Forelimb muscle (tissue), 1 donor: ENCODE measurements at regions not wholly inside any gene's neighbourhood (a gene's known extent, or its start where the extent isn't known, plus 50 kb on each side); places are given as distances from the start of the nearest gene placed in this dataset.
"Not testable (repeated sequence)": the region's sequence is repeated elsewhere in the genome, so short reads cannot be mapped to it uniquely, and the experiment has no call there.

Experiments
- DNase-seq: peaks from one replicate; pipeline ENCODE4 v3.0.0-alpha.2; 2013; ENCODE audit warnings: low read depth

DNA sequence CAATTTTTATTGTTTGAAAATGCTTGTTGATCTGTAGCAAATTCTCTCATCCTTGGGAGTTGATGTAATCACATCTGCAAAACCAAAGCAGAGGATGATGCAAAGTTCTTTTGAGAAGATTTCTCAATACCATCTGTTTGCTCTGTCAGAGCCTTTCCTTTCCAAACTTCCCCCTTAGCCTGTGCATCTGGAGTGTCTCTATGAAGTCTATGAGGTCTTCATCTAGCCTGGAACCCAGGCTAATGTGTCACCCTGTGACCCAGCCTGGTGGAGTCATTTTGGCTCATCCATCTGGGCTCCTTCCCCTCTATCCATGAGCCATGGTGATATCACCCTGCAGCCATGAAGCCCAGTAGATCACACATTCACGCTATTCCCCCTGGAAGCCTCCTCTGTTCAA is 123.2 kb upstream of the SLC7A14 start:
- no peak for DNase-seq

DNA sequence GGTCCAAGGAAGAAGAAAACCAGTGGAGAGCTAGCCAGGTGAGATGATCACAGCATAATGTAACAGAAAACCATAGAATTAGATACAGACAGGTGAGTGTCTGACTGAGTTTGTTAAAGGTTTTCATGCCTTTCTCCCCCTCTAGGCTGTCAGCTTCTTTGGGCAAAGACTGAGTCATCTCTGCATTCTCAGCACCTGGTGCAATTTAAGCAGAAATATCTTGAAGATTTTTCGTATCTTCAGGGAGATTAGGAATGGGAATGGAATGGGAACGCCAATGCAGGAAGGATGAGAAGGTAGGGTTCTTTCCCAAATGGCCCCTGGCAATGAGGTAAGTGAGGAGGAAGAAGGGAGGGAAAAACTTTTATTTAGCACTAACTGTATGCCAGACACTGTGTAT is 122.0 kb upstream of the SLC7A14 start:
- no peak for DNase-seq

DNA sequence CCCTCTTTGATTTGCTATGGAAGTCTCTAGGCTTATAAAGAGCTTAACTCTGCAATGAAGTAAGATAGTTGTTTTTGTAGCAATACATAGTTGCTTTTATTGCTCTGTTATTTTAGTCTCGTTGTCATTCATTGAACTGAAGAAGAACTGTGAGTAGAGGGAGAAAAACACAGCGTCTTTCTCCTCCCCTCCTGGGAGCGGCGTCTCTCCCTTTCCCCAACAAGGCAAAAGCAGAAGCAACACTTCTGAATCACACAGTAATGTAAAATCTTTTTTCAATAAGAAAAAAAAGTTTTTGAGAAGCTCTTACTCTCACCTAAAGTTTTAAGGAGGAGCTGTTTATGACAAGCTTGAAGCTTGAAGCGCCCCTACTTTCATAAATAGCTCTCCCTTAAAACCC is 119.3 kb upstream of the SLC7A14 start:
- no peak for DNase-seq

DNA sequence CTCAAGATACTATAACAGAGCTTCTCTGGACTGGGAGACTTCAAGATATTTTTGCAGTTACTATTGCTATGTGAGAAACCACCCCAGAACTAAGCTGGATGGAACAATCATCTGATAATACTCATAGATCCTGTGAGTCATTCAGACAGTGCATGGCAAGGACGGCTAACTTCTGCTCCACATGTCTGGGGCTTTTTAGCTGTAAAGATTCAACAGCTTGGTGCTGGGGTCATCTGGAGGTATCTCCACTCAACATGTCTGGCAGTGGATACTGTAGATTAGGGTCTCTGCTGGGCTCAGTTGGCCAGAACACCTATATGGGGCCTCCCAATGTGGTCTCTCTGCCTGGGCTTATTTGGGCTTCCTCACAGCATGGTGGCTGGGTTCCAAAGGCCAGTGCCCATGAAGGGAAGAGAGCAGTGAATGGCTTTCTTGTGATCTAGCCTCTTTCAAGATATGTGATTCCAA is 117.3 kb upstream of the SLC7A14 start:
- DNase-seq = no peak

DNA sequence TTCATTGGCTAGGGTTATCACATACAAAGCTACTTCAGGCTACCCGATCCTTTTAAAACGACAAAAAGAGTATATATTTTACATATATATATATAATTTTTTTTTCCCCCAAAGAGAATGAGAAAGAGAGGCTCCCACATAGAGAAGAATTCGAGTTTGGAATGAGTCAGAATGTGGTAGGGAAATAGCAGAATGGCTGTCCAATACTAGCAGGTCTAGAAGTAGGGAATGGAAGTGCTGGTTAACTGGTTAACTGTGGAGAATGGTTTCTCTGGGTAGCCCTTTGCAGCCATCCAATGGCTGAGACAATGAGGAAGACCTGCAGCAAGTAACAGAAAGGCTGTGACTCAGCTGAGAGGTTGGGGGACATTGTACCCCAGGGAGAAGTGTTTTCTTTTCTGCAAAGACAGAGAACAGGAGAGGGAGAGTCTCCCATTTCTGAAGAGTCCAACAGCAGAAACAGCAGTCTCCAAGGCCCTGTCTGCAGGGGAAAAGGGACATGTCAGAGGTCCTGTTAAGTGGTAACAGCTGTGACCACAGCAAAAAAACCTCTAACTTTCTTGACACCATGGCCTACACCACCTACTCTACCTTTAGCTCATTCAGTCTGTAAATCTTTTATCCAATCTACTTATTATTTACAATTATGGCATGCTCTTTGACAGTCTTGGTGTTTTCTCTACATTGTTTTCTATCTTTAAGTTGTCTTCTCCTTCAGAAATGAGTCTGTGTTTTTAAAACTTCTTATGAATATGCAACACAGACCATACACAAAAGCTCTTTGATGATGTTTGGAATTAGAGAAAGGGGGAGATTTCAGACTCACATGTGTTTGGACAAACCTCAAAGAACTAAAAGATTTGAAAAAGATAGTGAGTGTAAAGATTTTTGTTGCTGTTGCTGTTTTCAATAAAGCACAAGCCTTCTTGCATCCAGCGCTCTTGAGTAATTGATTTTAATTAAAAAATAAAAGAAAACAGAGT is 116.1 kb upstream of the SLC7A14 start:
- DNase-seq = no peak

DNA sequence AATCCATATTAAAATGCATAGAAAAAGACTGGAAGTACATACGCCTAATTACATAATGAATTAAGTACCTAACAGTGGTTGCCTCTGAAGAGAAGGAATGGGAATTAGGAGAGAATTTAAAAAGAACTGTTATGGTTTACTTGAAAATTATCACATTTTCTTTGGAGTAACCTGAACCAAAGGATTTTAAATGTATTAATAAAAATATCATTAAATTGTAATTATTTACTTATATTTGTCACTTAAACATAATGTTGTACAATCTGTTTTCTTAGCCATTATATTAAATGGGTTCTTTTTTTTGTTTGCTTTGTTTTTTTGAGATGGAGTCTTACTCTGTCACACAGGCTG is 114.2 kb upstream of the SLC7A14 start:
- no peak for DNase-seq

DNA sequence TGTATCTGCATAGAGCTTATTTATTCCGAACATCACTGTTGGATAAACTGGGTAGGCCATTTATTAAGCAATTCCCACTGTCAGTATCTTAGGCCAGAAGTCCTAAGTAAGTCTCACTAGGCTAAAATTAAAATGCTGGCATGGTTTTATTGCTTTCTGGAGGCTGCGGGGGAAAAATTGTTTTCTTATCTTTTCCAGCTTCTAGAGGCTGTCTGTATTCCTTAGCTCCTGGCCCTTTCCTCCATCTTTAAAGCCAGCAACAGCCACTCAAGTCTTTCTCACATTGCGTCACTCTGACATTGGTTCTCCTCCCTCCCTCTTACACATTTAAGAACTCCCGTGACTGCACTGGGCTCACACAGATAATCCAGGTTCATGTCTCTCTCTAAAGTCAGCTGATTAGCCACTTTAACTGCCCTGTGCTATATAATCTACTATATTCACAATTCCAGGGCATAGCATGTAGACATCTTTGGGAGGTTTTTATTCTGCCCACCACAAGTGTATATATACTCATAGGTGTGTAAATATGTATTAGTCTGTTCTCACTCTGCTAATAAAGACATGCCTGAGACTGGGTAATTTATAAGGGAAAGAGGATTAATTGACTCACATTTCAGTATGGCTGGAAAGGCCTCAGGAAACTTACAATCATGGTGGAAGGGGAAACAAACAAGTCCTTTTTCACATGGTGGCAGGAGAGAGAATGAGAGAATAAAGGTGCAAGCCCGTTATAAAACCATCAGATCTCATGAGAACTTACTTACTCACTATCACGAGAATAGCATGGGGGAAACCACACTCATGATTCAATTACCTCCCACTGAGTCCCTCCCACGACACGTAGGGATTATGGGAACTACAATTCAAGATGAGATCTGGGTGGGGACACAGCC is 113.5 kb upstream of the SLC7A14 start:
- DNase-seq = no peak

DNA sequence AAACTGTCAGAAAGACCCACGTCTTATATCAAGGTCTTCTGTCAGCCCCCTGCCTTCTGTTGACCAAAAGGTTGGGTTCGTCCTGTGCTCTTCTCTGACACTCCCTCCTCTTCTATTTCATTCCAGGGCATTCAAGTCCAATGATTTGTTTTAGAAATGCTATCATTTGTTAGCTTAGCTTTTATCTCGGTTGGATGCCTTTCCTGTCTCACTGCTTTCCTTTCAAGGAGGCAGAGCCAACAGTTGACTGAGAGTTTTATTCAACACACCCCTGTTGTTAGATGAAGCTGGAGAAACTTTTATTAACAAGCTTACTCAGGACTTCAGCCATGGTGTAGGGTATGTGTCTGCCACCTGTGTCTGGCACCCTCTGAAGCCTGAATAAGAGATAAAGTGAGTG is 112.0 kb upstream of the SLC7A14 start:
- DNase-seq = no peak

DNA sequence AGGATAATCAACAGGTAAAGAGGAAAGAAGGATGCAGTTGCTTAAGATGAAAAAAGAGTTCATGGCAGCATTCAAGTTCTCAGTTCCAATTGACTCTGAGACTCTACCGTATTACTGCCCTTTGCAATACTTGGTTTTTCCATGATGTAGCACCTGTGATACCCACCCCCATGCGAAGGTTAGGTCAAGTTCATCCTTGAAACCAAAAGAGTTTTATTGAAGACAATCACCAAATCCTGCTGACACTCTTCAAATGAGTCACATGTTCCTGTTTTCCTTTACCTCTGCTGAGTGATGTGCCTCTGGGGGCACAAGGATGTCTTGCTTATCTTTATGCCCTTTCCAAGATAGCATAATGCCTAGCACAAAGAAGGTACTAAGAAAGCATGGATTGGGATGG is 111.3 kb upstream of the SLC7A14 start:
- DNase-seq = no peak

DNA sequence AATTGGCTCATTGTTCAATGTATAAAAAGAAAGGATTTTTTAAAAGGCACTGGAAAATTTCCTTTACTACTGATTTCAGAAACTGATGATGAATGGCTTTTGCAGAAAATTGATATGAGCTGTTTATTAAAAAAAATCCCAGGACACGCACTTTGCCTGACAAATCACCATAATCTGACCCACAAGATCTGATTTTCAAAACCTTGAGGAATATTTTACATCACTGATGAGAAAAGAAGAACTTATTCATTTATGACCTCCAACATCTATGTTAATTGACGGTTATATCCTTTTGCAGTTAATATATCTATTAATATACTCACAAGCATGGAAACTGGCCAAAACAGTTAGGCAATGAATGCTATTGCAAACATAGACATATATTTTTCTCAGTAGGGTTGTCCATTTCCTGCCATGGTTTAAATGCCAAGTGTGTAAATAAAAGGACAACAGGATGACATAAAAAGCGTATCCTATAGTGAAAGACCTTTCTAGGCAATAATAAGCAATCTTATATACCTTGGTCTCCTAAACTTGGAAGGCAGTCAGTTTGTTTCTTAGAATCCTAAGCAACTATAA is 109.7 kb upstream of the SLC7A14 start:
- DNase-seq = no peak

DNA sequence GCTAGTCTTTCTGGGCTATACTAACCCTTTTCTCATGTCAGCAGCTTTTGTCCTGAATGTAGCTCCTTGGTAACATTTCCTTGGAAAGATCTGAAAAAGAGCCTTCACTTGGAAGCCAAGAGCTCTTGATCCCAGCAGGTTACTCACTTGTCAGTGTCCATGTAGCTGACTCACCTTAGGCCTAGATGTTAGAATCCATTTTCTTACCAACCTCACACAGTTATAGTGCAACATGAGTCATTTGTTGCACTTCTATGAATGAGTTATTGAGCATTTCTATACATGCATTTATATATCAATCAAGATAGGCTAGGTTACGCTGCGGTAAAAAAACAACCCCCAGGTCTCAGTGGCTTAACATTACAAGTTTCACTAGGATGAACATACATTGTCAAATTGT is 106.8 kb upstream of the SLC7A14 start:
- DNase-seq = no peak

DNA sequence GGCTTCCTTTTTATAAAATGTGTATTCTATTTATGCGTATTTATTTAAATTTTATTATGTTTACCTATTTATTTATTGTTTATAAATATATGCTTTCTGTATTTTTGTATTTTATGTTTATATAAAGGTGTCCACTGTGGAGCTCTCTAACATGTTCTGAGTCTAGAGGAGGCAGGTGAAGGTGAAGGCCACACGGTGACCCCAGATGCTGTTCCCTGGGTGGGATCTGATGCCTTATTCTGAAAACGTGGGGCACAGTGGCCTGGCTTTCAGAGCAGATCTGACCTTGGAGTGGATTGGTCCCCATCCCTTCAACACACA is 104.7 kb upstream of the SLC7A14 start:
- no peak for DNase-seq

DNA sequence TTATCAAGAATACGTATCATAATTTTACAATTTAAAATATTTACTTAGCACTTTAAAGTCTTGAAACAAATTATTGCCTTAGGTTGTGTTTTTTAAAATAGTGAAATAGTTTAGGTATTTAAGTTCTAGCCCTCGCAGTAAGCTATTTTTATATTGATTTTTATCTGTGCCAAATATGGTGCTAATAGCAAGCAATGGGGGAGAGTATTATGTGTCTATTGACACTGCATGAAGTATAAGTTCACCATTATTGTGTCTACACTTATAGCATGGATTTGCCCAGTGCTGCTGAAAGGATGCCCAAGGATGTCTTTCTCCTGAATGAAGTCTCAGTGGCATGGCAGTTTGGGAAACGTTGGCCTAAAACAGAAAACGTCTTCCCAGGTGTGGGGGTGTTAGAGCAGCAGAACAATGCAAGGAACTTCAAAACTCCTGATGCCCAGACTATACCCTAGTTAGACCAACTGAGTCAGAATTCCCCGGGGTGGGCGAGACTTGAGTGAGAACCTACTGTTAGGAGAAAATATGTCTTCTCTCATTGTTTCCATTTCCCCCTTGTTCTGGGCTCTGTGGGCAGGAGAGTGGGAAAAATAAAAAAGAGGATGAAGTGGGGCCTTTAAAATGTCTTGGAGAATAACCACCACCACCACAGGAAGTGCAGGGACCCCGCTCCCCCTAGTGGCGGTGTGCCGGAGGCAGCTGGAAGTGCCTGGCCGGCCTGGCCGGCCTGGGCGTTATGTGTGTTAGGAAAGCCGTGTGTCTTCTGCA is 104.2 kb upstream of the SLC7A14 start:
- DNase-seq = no peak

DNA sequence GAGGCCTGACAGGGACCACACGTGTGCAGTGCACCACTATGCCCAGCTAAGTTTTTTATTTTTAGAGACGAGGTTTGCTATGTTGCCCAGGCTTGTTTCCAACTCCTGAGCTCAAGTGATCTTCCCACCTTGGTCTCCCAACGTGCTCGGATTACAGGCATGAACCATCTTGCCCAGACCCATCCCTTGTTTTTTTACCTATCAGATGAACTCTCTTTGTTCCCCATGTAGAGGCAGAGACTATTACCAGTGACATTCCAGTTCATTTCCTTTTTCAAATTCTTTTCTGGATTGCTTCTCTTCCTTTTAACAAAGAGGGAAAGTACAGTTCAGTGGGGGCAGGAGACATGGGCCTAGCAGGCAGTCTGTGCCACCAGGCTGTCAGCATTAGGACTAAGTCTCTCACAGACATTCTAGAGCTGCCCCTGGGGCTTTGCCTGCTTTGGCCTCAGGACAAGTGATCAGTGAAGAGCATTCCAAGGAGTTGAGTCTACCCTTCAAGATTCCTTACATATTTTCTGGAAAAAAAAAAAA is 103.5 kb upstream of the SLC7A14 start:
- no peak for DNase-seq

DNA sequence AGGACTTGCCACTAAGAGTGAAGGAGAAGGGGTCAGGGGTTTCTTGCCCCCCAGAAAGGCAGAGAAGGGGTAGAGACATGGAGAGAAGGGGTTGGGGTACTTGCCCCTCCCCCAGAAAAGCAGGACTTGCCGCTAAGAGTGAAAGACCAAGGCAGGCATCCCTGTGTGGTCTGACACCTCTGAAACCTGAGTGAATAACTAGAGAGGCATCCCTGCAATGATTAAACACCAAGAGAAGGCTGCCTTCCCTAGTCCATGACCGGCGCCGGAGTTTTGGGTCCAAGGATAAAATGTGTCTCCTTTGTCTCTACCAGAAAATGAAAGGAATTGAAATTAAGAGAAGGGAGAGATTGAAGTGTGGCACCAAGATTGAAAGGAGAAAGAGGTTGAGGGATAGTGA is 102.3 kb upstream of the SLC7A14 start:
- not testable (repeated sequence) for DNase-seq

DNA sequence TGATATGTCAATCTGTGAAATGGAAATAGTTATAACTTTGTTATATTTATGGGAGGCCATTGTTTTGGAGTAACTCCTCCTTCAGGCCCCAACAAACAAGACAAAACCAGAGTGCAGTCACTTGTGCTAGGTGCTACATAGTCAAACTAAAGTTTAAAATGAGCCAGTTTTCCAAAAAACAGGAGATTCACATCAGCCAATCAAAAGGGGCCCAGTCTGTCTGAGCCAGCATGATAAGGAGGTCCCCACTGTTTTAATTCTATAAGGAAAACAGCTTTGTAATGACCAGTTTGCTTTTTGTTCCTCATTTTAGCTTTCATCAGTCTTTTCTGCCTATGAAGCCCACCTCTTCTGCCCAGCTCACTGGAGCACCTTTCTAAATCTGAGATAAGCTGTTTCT is 94.7 kb upstream of the SLC7A14 start:
- no peak for DNase-seq

DNA sequence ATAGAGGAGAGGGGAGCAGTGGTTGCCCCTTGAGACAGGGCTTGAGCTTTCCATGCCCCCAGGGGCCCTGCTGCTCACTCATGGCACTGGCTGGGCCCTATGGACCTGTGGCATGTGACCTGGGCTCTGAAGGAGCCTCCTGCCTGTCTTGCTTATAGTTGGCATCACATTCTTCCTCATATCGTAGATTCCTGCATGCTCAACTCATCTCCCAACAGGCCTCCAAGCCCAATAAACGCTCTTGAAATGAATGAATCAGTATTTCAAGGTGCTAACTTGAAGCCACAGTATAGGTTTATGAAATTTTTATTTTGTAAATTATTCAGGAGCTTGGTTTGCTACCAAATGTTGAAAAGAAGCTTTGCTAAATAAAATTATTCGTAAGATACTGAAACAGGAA is 93.3 kb upstream of the SLC7A14 start:
- no peak for DNase-seq

DNA sequence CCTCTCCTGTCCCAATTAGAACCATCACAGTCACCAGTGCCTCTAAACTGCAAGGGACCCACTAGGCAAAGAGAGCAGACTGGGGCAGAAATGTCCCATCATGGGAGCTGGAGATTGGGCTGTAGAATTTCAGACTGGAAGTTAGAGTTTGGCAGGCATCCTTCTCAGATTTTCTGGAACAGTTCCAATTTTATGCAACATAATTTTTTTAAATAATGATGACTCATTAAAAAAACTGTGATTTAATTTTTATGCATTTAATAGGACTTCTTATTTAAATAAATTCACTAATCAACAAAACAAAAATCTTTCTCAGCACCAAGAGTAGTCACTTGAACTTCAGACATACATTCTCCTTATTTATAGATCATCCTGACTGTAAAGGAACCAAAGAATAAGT is 84.6 kb upstream of the SLC7A14 start:
- no peak for DNase-seq

DNA sequence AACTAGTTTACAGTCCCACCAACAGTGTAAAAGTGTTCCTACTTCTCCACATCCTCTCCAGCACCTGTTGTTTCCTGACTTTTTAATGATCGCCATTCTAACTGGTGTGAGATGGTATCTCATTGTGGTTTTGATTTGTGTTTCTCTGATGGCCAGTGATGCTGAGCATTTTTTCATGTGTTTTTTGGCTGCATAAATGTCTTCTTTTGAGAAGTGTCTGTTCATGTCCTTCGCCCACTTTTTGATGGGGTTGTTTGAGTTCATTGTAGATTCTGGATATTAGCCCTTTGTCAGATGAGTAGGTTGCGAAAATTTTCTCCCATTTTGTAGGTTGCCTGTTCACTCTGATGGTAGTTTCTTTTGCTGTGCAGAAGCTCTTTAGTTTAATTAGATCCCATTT is 77.1 kb upstream of the SLC7A14 start:
- DNase-seq = not testable (repeated sequence)

DNA sequence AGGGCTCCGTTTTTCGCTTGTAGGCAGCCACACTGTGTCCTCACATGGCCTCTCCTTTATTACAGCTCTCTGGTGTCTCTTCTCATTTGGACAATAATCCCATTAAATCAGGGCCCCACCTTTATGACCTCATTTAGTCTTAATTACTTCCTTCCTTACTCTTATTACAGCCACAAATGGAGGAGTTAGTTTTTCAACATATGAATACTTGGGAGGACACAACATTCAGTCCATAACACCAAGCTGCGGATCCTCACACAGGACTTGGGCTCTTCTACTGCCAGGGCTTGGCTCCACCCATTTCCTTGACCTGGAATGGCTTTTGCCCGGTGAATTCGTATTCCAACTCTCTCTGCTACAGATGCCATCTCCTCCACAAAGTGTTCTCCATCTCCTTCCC is 74.3 kb upstream of the SLC7A14 start:
- no peak for DNase-seq

DNA sequence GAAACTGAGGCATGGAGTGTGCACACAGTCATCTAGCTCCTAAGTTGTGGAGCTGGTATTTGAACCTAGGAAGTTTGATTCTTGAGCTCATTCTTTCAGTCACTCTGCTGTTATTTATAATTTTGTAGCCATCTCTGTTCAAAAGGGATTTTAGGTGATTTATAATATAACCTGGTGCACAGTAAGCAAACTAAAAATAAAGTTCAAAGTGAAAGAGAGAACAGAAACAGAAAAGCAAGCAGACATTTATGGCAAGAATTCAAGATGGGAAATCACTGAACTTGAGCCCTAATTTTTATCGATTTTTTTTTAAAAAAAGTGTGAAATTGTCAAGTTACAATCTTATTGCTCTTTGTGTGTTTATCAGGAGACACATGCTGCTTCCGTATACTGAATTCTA is 71.4 kb upstream of the SLC7A14 start:
- DNase-seq = no peak

DNA sequence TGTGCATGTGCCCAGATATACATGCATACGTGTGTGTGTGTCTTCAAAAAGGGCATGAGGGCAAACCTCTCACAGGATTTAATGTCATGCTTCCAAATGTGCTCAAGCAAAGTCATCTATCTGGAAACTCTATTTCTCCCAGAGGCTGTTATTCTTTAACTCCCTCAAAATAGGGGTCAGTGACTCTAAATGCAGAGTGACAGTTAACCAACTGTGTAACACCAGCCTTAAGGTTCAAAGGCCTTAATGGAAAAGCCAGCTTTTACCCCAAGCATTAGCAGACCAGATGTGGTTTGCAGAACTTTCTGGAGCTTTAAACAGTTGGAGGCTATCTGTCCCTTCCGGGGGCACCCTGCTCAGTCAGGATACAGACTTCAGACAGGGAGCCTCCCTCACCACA is 70.4 kb upstream of the SLC7A14 start:
- no peak for DNase-seq
